Caco-2 (cell line): ENCODE measurements at regions not wholly inside any gene's neighbourhood (a gene's known extent, or its start where the extent isn't known, plus 50 kb on each side); places are given as distances from the start of the nearest gene placed in this dataset.

ENCODE experiments used
- BruUV-seq: library from RNA; stranded (reverse); fragments of 400-500 nt; replicated peaks from 2 replicates; lab custom pipeline; 2021; lab: Mats Ljungman, UMichigan
- CTCF ChIA-PET: fragments of 300-600 bp; sonication (Branson Sonifier 250); formaldehyde crosslinking; loops from one replicate; lab custom pipeline; 2022; ENCODE audit warnings: antibody characterized with exemption; lab: Charles Lee
- POLR2A ChIA-PET: fragments of 300-600 bp; sonication (Branson Sonifier 250); formaldehyde crosslinking; loops from one replicate; lab custom pipeline; 2022; ENCODE audit warnings: antibody characterized with exemption; lab: Charles Lee
- DNase-seq, 2 experiments: peaks; one replicate each; pipeline versions ENCODE4 v3.0.0 to v3.0.0-alpha.2; 2020 to 2022
- H3K27me3 ChIP-seq: replicated peaks from 2 replicates; pipeline ENCODE4 v1.6.0; 2011; ENCODE audit warnings: low read length; ENCODE audit not compliant: control insufficient read depth, insufficient read depth
- H3K36me3 ChIP-seq: 2 replicates; pipeline ENCODE4 v1.5.1; 2011; ENCODE audit warnings: low read length; ENCODE audit not compliant: control insufficient read depth, insufficient read depth
- H3K4me1 ChIP-seq: fragments of 250-450 bp; sonication (Bioruptor Pico); 2 replicates; pipeline ENCODE4 v1.5.1; 2020; ENCODE audit warnings: mild to moderate bottlenecking
- H3K4me3 ChIP-seq: 2 replicates; pipeline ENCODE4 v1.5.1; 2011; ENCODE audit warnings: low read depth, mild to moderate bottlenecking, control low read depth, low read length
- H3K9me3 ChIP-seq: fragments of 250-450 bp; sonication (Bioruptor Pico); 2 replicates; pipeline ENCODE4 v1.5.1; 2020; ENCODE audit warnings: mild to moderate bottlenecking, moderate library complexity
- H3K27ac Mint-ChIP-seq: one replicate; pipeline ENCODE4 v1.8.0; 2022; ENCODE audit warnings: mixed read lengths; ENCODE audit not compliant: unreplicated experiment
- H3K27me3 Mint-ChIP-seq: one replicate; pipeline ENCODE4 v1.8.0; 2022; ENCODE audit warnings: mixed read lengths; ENCODE audit not compliant: insufficient read depth, unreplicated experiment
- H3K36me3 Mint-ChIP-seq: one replicate; pipeline ENCODE4 v1.8.0; 2022; ENCODE audit warnings: mild to moderate bottlenecking, mixed read lengths; ENCODE audit not compliant: insufficient read depth, unreplicated experiment
- H3K4me1 Mint-ChIP-seq: one replicate; pipeline ENCODE4 v1.8.0; 2022; ENCODE audit warnings: low read depth, mixed read lengths; ENCODE audit not compliant: unreplicated experiment
- H3K4me3 Mint-ChIP-seq: one replicate; pipeline ENCODE4 v1.8.0; 2022; ENCODE audit warnings: mild to moderate bottlenecking, moderate library complexity, mixed read lengths; ENCODE audit not compliant: unreplicated experiment
- H3K9me3 Mint-ChIP-seq: one replicate; pipeline ENCODE4 v1.8.0; 2022; ENCODE audit warnings: mixed read lengths; ENCODE audit not compliant: unreplicated experiment
- intact Hi-C: fragments of 100-400 bp; cut with micrococcal nuclease; formaldehyde crosslinking; loops from one replicate; pipeline ENCODE4 v1.10.0; 2022; ENCODE audit not compliant: unreplicated experiment
- TF ChIP-seq, protein P1 (sequence below), 2 experiments: fragments of 200-600 bp in 1 of 2; IDR thresholded peaks; 1 replicate in 1 of 2; 2 replicates in 1 of 2; pipeline versions ENCODE4 v1.5.1 to v1.8.0; 2011 to 2022; ENCODE audit warnings: antibody characterized with exemption in 1 of 2, control low read depth in 1 of 2, inconsistent platforms in 1 of 2, low read depth in 1 of 2, low read length in 1 of 2, mild to moderate bottlenecking in 1 of 2, moderate library complexity in 1 of 2; ENCODE audit not compliant: insufficient read depth in 1 of 2, severe bottlenecking in 1 of 2, unreplicated experiment in 1 of 2

DNA sequence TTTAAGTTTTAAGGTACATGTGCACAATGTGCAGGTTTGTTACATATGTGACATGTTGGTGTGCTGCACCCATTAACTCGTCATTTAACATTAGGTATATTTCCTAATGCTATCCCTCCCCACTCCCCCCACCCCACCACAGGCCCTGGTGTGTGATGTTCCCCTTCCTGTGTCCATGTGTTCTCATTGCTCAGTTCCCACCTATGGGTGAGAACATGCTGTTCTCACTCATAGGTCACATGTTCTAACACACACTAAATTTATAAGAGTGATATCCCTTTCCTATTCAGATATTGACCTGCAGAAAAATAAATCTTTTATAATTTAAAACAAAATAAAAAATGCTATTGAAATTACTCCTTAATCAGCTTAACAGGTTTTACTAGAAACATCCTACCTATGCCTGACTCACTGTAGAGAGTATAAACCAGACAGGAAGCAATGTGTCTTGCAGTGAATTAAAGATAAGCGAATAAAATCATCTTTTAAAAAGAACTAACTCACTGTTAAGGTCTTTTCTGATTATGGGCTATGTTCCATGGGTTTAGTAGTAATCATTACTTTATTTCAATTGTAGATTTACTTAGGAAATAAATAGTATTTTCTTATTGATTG, 82.0 kb upstream of the DPH5 start:
- POLR2A ChIA-PET, result no interaction called here
- Histone ChIP-seq H3K36me3 (no peaks in the 10 kb centered on the region), H3K4me1 (no peaks in the 10 kb centered on the region), H3K4me3 (no peak overlapping the region), H3K27me3 (no peaks in the 10 kb centered on the region), H3K9me3 (no peaks in the 10 kb centered on the region)
- Mint-ChIP-seq H3K4me1 (no peaks in the 10 kb centered on the region), H3K27me3 (no peaks in the 10 kb centered on the region), H3K4me3 (no peak overlapping the region), H3K27ac (no peak overlapping the region), H3K9me3 (no peaks in the 10 kb centered on the region), H3K36me3 (no peaks in the 10 kb centered on the region)
- TF ChIP-seq, protein P1, sequence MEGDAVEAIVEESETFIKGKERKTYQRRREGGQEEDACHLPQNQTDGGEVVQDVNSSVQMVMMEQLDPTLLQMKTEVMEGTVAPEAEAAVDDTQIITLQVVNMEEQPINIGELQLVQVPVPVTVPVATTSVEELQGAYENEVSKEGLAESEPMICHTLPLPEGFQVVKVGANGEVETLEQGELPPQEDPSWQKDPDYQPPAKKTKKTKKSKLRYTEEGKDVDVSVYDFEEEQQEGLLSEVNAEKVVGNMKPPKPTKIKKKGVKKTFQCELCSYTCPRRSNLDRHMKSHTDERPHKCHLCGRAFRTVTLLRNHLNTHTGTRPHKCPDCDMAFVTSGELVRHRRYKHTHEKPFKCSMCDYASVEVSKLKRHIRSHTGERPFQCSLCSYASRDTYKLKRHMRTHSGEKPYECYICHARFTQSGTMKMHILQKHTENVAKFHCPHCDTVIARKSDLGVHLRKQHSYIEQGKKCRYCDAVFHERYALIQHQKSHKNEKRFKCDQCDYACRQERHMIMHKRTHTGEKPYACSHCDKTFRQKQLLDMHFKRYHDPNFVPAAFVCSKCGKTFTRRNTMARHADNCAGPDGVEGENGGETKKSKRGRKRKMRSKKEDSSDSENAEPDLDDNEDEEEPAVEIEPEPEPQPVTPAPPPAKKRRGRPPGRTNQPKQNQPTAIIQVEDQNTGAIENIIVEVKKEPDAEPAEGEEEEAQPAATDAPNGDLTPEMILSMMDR (IDR thresholded peaks at IDR 0.05; ENCODE audit: insufficient read depth in 1 of 2, low read depth in 1 of 2, low read length in 1 of 2, severe bottlenecking in 1 of 2, unreplicated experiment in 1 of 2), result no peak
- CTCF ChIA-PET, result no interaction called here
- BruUV-seq, result no TSS peak
- DNase-seq, result no peak
- intact Hi-C loops, result no loop called here

DNA sequence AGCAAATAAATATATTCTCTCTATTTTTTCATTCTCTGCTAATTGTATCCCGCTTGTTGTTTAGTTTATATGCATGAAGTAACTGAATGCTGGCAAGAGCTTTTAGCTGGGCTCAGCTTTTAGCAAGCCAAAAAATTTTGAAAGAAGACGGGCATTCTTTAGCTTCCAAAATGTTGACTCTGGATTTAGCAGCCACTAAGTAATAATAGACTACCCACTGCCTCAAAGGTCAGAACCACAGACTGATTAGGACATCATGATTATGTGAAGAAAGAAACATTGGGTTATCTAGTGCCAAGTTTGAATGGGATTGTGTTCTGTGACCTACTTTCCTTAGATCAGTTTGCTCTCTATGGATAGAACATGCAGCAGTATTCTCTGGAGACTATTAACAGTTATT, 80.3 kb upstream of the DPH5 start:
- Histone ChIP-seq H3K4me1 (no peaks in the 10 kb centered on the region), H3K9me3 (no peaks in the 10 kb centered on the region), H3K27me3 (no peaks in the 10 kb centered on the region), H3K4me3 (no peak overlapping the region), H3K36me3 (no peaks in the 10 kb centered on the region)
- no peak for DNase-seq
- TF ChIP-seq, protein P1 (IDR thresholded peaks at IDR 0.05; ENCODE audit: insufficient read depth in 1 of 2, low read depth in 1 of 2, low read length in 1 of 2, severe bottlenecking in 1 of 2, unreplicated experiment in 1 of 2), result no peak
- intact Hi-C loops, result no loop called here
- no peaks in the 10 kb centered on the region for H3K36me3 Mint-ChIP-seq
- H3K27ac Mint-ChIP-seq, result no peak overlapping the region
- H3K4me3 Mint-ChIP-seq, result no peak overlapping the region
- no peaks in the 10 kb centered on the region for H3K4me1 Mint-ChIP-seq
- no peaks in the 10 kb centered on the region for H3K27me3 Mint-ChIP-seq
- POLR2A ChIA-PET, result no interaction called here
- no peaks in the 10 kb centered on the region for H3K9me3 Mint-ChIP-seq
- BruUV-seq, result no TSS peak
- CTCF ChIA-PET, result no interaction called here

DNA sequence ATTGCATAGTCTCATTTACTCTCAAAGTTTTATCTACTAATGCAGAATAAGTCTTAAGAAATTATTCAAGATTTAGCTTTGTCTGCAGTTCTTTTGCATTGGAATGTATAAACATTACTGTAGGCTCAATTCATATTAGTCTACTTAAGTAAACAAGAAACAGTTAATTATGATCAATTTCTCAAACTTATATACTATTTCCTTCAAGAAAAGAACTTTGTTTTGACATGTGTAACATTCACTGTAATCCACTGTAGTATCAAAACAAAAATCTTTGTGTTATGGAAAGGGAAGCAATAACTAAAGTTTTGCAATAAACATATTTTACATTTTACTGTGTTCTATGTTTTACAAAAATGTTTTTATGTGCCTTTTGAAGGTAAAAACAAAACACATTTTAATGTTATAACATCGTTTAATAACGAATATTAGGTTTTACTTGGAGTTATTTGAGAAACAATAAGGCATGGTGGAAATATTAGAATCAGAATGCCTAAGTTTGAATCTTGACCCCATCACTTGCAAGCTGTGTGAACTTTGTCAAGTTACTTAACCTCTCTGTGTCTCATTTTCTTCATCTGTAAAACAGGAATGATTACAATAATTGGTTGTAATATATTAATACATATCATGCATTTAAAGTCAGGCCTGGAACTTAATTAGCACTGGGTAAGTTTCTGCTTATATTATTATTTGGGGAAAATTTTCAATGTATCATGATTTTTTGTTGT, 77.0 kb upstream of the DPH5 start:
- Mint-ChIP-seq H3K36me3 (no peaks in the 10 kb centered on the region), H3K4me1 (no peaks in the 10 kb centered on the region), H3K4me3 (no peak overlapping the region), H3K9me3 (no peaks in the 10 kb centered on the region), H3K27me3 (peaks cover under 1% of the 10 kb centered on the region), H3K27ac (no peak overlapping the region)
- no peak overlapping the region for H3K4me3 ChIP-seq
- no peak for DNase-seq
- CTCF ChIA-PET, result no interaction called here
- H3K4me1 ChIP-seq, result no peaks in the 10 kb centered on the region
- no TSS peak for BruUV-seq
- no peaks in the 10 kb centered on the region for H3K36me3 ChIP-seq
- no peaks in the 10 kb centered on the region for H3K27me3 ChIP-seq
- no peaks in the 10 kb centered on the region for H3K9me3 ChIP-seq
- POLR2A ChIA-PET, result no interaction called here
- TF ChIP-seq, protein P1 (IDR thresholded peaks at IDR 0.05; ENCODE audit: insufficient read depth in 1 of 2, low read depth in 1 of 2, low read length in 1 of 2, severe bottlenecking in 1 of 2, unreplicated experiment in 1 of 2), result no peak
- intact Hi-C loops, result no loop called here
